ENCODE measurements at regions not wholly inside any gene's neighbourhood (a gene's known extent, or its start where the extent isn't known, plus 50 kb on each side); places are given as distances from the start of the nearest gene placed in this dataset.

DNA sequence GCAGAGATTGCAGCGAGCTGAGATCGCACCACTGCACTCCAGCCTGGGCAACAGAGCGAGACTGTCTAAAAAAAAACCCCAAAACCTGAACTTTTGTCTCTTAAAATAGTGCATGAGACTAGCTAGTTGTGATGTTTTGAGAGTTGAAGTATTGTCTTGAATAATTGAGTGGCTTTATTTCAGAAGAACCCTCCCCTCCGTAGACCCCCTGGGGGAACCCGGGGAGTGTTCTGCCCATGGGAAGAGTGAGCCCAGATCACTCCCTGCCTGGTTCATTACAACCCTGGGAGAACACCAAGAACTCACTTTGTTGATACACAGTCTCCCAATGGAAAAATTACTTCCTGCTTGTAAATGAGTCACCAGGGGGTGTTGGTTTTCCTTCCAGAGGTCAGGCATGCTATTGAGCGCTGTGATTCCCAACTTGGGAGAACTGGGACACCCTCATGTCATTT lies 65.3 kb upstream of the SHISA3 start:
- FAIRE-seq = no peak

DNA sequence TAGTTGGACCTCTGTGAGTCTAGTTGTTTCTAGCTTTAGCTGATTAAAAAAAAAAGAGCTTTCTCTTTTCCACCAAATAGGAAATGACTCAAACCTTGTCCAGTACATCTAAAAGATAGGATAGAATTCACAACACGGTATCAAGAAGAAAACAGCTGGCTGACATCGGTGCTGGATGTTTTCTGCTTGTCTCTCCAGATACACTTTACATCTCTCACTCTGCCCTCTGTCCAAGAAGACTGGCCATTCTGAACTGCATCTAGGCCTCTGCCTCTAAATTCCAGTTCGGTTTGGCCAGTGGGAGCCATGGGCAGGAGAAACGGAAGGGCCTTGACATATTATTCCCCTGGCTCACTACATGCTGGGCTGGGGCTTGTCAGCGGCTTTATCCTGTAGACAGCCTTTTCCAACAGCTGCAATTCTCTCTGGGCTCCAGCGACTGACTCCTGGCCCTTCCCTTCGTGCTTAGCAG lies 57.3 kb upstream of the SHISA3 start:
- no peak for FAIRE-seq

DNA sequence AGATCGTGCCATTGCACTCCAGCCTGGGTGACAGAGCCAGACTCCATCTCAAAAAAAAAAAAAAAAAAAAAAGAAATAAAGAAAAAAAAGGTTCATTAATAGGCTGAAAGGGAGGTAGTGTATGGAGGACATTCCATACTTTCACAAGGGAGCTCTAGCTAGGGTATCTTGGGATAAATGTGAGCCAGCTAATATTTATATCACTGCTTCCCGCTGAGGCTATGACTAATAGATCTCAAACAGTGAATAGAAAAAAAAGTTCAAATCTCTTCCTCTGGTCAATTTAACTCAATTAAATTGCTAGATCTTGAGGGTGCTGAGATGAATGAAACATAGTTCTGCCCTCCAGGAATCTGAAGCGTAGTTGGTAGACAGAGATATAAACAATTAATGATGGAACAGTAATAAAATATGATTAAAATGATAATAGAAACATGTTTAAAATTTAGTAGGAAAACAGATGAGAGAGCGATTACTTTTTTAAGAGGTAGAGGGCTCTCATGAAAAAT lies 55.7 kb upstream of the SHISA3 start:
- no peak for FAIRE-seq

DNA sequence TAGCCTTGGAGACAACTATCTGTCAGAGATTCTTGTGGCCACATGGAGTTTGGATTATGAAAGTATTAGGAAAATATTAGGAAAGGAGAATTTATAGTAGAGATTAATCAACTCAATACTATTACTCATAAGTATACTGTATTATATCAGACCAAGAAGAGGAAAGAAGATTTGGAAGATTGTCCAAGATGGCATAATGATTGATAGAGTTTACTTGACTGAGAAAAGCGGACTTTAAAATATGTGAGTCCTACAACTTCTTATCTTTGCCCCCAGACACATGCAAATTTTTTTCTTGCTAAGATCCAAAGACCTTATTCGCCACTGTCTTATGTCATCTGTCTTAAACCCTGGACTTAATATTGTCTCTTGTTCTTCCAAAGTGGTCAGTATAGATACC lies 54.8 kb upstream of the SHISA3 start:
- no peak for FAIRE-seq

DNA sequence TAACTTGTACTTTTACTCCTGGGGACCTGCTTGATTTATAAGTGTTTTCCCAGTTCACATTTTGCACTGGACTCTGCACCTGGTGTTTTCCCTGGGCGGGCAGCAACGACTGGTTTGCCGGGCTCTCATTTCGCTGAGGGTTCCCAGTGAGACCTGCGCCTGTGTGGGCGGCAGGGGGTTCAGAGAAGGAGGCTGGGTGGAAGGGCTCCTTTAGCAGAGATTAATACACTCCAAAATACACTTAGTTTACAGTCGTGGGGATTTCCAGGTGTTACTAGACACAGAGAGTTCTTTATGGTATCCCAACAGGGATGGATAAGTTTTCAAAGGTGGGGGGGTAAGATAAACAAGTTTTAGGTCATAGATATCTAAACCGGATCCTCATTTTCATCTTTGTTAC lies 53.0 kb upstream of the SHISA3 start:
- no peak for FAIRE-seq

DNA sequence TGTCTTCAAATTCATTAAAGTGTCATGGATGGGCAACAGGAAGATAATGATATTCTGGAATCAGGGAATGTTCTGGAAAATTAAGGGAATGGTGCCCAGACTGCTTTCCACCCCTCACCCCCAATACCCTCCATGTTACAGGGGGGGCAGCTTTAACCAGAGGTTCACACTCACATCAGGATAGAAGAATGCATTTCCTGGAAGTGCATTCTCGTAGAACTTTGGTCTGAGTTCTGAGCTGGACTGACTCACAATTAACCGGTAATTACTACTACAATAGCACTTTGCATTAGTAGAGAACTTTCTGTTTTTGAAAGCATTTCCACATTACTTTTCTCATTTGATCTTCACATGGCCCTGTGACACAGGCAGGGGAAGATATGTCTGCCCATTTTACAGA lies 52.5 kb upstream of the SHISA3 start:
- no peak for FAIRE-seq

DNA sequence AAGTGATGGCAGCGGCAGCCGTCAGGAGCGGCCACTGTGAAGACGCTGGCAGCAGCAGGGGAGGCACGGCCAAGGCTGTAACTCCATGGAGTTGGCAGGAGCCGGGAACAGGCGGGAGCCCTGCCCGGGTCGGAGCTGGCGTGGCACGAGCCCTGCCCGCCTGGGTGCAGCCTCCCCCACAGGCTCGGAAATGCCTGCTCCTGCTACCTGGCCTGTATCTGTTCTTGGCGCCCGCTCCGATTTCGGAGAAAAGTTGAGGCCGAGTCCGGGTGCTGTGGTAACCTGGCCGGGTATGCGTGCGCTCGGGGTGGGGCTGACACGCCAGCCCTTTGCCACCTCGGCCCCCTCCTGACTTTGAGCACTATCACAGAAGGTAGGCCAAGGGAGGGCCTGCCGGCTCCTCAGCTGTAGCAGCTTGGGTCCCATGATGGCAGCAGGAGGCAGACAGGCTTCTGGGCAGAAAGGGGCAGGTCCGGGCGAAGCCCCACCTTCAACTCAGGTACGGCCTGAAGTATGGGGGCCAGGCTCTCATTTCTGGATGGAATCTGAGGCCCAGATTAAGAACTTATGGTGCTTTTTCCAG lies 51.2 kb upstream of the SHISA3 start:
- no peak for FAIRE-seq

DNA sequence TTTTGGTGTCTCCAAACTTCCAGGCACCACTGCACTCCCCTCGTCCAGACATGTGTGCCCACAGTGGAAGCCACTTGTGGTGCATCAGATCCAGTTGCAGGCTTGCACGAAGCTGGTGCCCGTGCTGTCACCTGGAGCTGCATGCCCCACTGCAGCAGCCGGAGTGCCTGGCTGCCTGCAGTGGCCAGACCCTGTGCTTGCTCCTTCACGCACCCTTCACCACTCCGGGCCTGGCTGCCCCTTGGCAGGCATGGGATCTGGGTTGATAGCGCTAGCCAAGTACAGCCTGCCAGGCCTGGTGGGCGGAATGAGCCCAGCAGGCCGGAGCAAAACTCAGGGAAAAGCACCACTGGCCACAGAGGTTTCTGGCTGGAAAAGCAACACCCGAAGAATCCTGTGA lies 50.2 kb upstream of the SHISA3 start:
- no peak for FAIRE-seq
